OCI-LY1 (cell line): ENCODE measurements at regions not wholly inside any gene's neighbourhood (a gene's known extent, or its start where the extent isn't known, plus 50 kb on each side); places are given as distances from the start of the nearest gene placed in this dataset.

Source experiments
- EZH2 ChIP-seq: fragments of 200-600 bp; sonication (generic), shearing (Covaris generic); IDR thresholded peaks from 2 replicates; pipeline ENCODE4 v1.8.0; 2017; ENCODE audit warnings: borderline replicate concordance, mixed run types, mild to moderate bottlenecking, antibody characterized with exemption, low read length, moderate library complexity, mixed read lengths
- TF ChIP-seq, protein P1 (sequence below): fragments of 200-600 bp; sonication (generic), shearing (Covaris generic); IDR thresholded peaks from 2 replicates; pipeline ENCODE4 v1.5.1; 2017; ENCODE audit warnings: mild to moderate bottlenecking, antibody characterized with exemption, low read length, moderate library complexity, mixed read lengths

DNA sequence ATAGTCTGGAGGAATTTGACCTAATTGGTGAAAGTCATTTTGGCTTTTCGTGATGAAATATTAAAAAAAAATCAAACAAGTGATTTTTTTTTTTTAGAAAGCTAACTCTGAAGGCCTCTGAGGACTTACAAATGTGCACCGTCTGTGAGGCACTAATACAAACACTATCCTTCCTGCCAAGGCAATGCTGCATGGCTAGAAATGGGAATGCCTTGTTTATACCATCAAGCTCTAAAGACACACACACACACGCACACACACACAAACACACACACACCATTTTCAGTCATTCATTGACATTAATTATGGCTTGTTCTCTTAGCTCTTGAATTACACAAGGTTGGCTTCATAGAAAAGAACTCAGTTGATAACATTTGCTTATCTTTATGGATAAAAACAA lies 1242.0 kb upstream of the ACVR2A start:
- TF ChIP-seq, protein P1, sequence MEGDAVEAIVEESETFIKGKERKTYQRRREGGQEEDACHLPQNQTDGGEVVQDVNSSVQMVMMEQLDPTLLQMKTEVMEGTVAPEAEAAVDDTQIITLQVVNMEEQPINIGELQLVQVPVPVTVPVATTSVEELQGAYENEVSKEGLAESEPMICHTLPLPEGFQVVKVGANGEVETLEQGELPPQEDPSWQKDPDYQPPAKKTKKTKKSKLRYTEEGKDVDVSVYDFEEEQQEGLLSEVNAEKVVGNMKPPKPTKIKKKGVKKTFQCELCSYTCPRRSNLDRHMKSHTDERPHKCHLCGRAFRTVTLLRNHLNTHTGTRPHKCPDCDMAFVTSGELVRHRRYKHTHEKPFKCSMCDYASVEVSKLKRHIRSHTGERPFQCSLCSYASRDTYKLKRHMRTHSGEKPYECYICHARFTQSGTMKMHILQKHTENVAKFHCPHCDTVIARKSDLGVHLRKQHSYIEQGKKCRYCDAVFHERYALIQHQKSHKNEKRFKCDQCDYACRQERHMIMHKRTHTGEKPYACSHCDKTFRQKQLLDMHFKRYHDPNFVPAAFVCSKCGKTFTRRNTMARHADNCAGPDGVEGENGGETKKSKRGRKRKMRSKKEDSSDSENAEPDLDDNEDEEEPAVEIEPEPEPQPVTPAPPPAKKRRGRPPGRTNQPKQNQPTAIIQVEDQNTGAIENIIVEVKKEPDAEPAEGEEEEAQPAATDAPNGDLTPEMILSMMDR = no peak
- TF ChIP-seq EZH2 = no peak
